H1 (cell line): ENCODE measurements at regions not wholly inside any gene's neighbourhood (a gene's known extent, or its start where the extent isn't known, plus 50 kb on each side); places are given as distances from the start of the nearest gene placed in this dataset.
"Not testable (repeated sequence)": the region's sequence is repeated elsewhere in the genome, so short reads cannot be mapped to it uniquely, and the experiment has no call there.

ENCODE experiments used
- CTCF ChIA-PET: fragments of 300-600 bp; sonication (Branson Sonifier 250); formaldehyde crosslinking; loops from one replicate; lab custom pipeline; 2021; ENCODE audit not compliant: partially characterized antibody; lab: Charles Lee
- POLR2A ChIA-PET: fragments of 300-600 bp; sonication (Branson Sonifier 250); formaldehyde crosslinking; loops from one replicate; lab custom pipeline; 2021; ENCODE audit warnings: inconsistent platforms; ENCODE audit not compliant: partially characterized antibody; lab: Charles Lee
- DNase-seq, 2 experiments: peaks; one replicate each; pipeline versions ENCODE4 v3.0.0 to v3.0.0-alpha.2; 2010 to 2022; ENCODE audit warnings: low spot score in 2 of 2, low read depth in 1 of 2, mixed read lengths in 1 of 2
- FAIRE-seq: peaks from 2 replicates; lab custom pipeline; 2011; peaks lifted over from hg19 to GRCh38; lab: Jason Lieb, UNC
- H2AFZ ChIP-seq: 2 replicates; pipeline ENCODE4 v1.8.1; 2012; ENCODE audit warnings: low read length, inconsistent platforms
- H2AK5ac ChIP-seq: 2 replicates; pipeline ENCODE4 v1.6.1; 2013; ENCODE audit warnings: low read depth, low read length
- H2BK120ac ChIP-seq: replicated peaks from 2 replicates; pipeline ENCODE3; 2013; ENCODE audit warnings: low read depth, low read length, inconsistent platforms
- H2BK12ac ChIP-seq: 2 replicates; pipeline ENCODE4 v1.6.1; 2013; ENCODE audit warnings: low read depth, low read length
- H2BK15ac ChIP-seq: 2 replicates; pipeline ENCODE4 v1.6.1; 2013; ENCODE audit warnings: low read length
- H2BK20ac ChIP-seq: 2 replicates; pipeline ENCODE4 v1.6.1; 2013; ENCODE audit warnings: low read length
- H2BK5ac ChIP-seq: 2 replicates; pipeline ENCODE4 v1.6.1; 2013; ENCODE audit warnings: low read depth, low read length
- H3K14ac ChIP-seq: 2 replicates; pipeline ENCODE4 v1.6.1; 2013; ENCODE audit warnings: inconsistent platforms; ENCODE audit not compliant: insufficient read length
- H3K18ac ChIP-seq: 2 replicates; pipeline ENCODE4 v1.6.1; 2013; ENCODE audit warnings: low read length; ENCODE audit errors: extremely low read depth
- H3K23ac ChIP-seq: 2 replicates; pipeline ENCODE4 v1.6.1; 2013; ENCODE audit warnings: inconsistent platforms; ENCODE audit not compliant: insufficient read length
- H3K23me2 ChIP-seq: 2 replicates; pipeline ENCODE4 v1.6.1; 2013; ENCODE audit warnings: low read depth, low read length
- H3K27ac ChIP-seq: 2 replicates; pipeline ENCODE4 v1.6.1; 2011; ENCODE audit warnings: low read depth, low read length, inconsistent platforms
- H3K27me3 ChIP-seq, 4 experiments: replicated peaks in 1 of 4; 1 replicate in 1 of 4; 2 replicates in 3 of 4; pipeline versions ENCODE4 v1.6.1 to v1.8.1; 2011 to 2013; ENCODE audit warnings: low read length in 3 of 4, mild to moderate bottlenecking in 3 of 4, inconsistent platforms in 2 of 4, mixed read lengths in 2 of 4, moderate library complexity in 1 of 4; ENCODE audit not compliant: control insufficient read depth in 3 of 4, insufficient read depth in 3 of 4; ENCODE audit errors: extremely low read depth in 1 of 4
- H3K36me3 ChIP-seq, 4 experiments: 2 replicates each; pipeline versions ENCODE4 v1.6.1 to v1.8.1; 2011 to 2013; ENCODE audit warnings: mild to moderate bottlenecking in 4 of 4, low read length in 3 of 4, moderate library complexity in 2 of 4, control low read depth in 1 of 4, inconsistent platforms in 1 of 4; ENCODE audit not compliant: insufficient read depth in 4 of 4, control insufficient read depth in 2 of 4
- H3K4ac ChIP-seq: replicated peaks from 2 replicates; pipeline ENCODE3; 2013; ENCODE audit warnings: low read length, low read depth, mixed read lengths, inconsistent platforms; ENCODE audit not compliant: insufficient read length
- H3K4me1 ChIP-seq, 4 experiments: replicated peaks in 1 of 4; 1 replicate in 1 of 4; 2 replicates in 3 of 4; pipeline versions ENCODE4 v1.6.1 to v1.8.1; 2011 to 2013; ENCODE audit warnings: low read length in 3 of 4, inconsistent platforms in 2 of 4, mixed read lengths in 1 of 4; ENCODE audit not compliant: insufficient read depth in 4 of 4, control insufficient read depth in 3 of 4
- H3K4me2 ChIP-seq, 2 experiments: 2 replicates each; pipeline versions ENCODE4 v1.6.1 to v1.8.1; 2011 to 2013; ENCODE audit warnings: low read depth in 2 of 2, low read length in 2 of 2, control low read depth in 1 of 2, inconsistent platforms in 1 of 2, mild to moderate bottlenecking in 1 of 2; ENCODE audit not compliant: insufficient read depth in 1 of 2
- H3K4me3 ChIP-seq, 4 experiments: fragments of 200-600, 300-600 bp in 1 of 4; sonication (generic), shearing (Covaris generic), sonication (Bioruptor Twin) in 1 of 4; 2 replicates each; pipeline versions ENCODE4 v1.5.1 to v1.8.1; 2011 to 2016; ENCODE audit warnings: low read length in 4 of 4, low read depth in 3 of 4, control low read depth in 2 of 4, inconsistent platforms in 2 of 4, mild to moderate bottlenecking in 2 of 4, mixed read lengths in 1 of 4, moderate library complexity in 1 of 4; ENCODE audit not compliant: insufficient read depth in 2 of 4; ENCODE audit errors: extremely low read depth in 1 of 4
- H3K56ac ChIP-seq: replicated peaks from 2 replicates; pipeline ENCODE3; 2013; ENCODE audit warnings: low read depth, mild to moderate bottlenecking, mixed read lengths, low read length, inconsistent platforms; ENCODE audit not compliant: insufficient read length
- H3K79me1 ChIP-seq: 2 replicates; pipeline ENCODE4 v1.6.1; 2013; ENCODE audit warnings: low read depth, low read length, control low read depth
- H3K79me2 ChIP-seq, 2 experiments: 2 replicates each; pipeline versions ENCODE4 v1.6.1 to v1.8.1; 2012 to 2013; ENCODE audit warnings: low read length in 2 of 2, mild to moderate bottlenecking in 2 of 2, inconsistent platforms in 1 of 2; ENCODE audit not compliant: insufficient read depth in 2 of 2, control insufficient read depth in 1 of 2
- H3K9ac ChIP-seq, 4 experiments: replicated peaks in 1 of 4; 1 replicate in 1 of 4; 2 replicates in 3 of 4; pipeline versions ENCODE4 v1.6.1 to v1.8.1; 2011 to 2013; ENCODE audit warnings: low read depth in 3 of 4, low read length in 3 of 4, control low read depth in 2 of 4, mild to moderate bottlenecking in 2 of 4, moderate library complexity in 2 of 4, inconsistent platforms in 1 of 4; ENCODE audit errors: extremely low read depth in 1 of 4
- H3K9me3 ChIP-seq, 2 experiments: 2 replicates each; pipeline versions ENCODE4 v1.6.1 to v1.8.1; 2012 to 2013; ENCODE audit warnings: mild to moderate bottlenecking in 2 of 2, moderate library complexity in 2 of 2, control low read depth in 1 of 2, inconsistent platforms in 1 of 2, low read depth in 1 of 2, low read length in 1 of 2, mixed read lengths in 1 of 2; ENCODE audit not compliant: insufficient read depth in 2 of 2
- H4K20me1 ChIP-seq, 2 experiments: replicated peaks in 1 of 2; 2 replicates each; pipeline versions ENCODE3 to v1.8.1; 2011 to 2013; ENCODE audit warnings: inconsistent platforms in 2 of 2, low read length in 2 of 2, mild to moderate bottlenecking in 1 of 2; ENCODE audit not compliant: insufficient read depth in 2 of 2, control insufficient read depth in 1 of 2
- H4K5ac ChIP-seq: 2 replicates; pipeline ENCODE4 v1.6.1; 2013; ENCODE audit warnings: low read length, low read depth, mixed read lengths, inconsistent platforms; ENCODE audit not compliant: insufficient read length
- H4K8ac ChIP-seq: 2 replicates; pipeline ENCODE4 v1.8.0; 2013; ENCODE audit warnings: mild to moderate bottlenecking, moderate library complexity, low read length, inconsistent platforms; ENCODE audit not compliant: insufficient read depth; ENCODE audit errors: extremely low read depth
- H4K91ac ChIP-seq: replicated peaks from 2 replicates; pipeline ENCODE3; 2013; ENCODE audit warnings: low read length, mixed read lengths, inconsistent platforms; ENCODE audit not compliant: insufficient read length
- WGBS, 2 experiments: shearing (Covaris generic) in 1 of 2; methylation state at CpG; one replicate each; pipeline versions ENCODE4 v1.1.6 to v1.1.7; 2013 to 2015; ENCODE audit warnings: low lambda C conversion rate in 2 of 2, mixed read lengths in 2 of 2, inconsistent platforms in 1 of 2, low coverage in 1 of 2, missing lambda C conversion rate in 1 of 2; ENCODE audit not compliant: insufficient replicate concordance in 2 of 2, insufficient coverage in 1 of 2, insufficient read length in 1 of 2; ENCODE audit errors: extremely low coverage in 1 of 2, missing lambda C conversion rate in 1 of 2; 5-methylcytosine and 5-hydroxymethylcytosine counted together

- H2BK15ac ChIP-seq, H3K27me3 ChIP-seq, FAIRE-seq, CTCF ChIA-PET, H3K23ac ChIP-seq, H2BK5ac ChIP-seq, H4K8ac ChIP-seq, POLR2A ChIA-PET, H3K14ac ChIP-seq, H3K4me1 ChIP-seq, H3K9me3 ChIP-seq, H3K23me2 ChIP-seq, H3K56ac ChIP-seq, H3K4me2 ChIP-seq, H3K36me3 ChIP-seq, H2BK12ac ChIP-seq, H2AK5ac ChIP-seq, H4K91ac ChIP-seq, H3K4me3 ChIP-seq, H3K79me1 ChIP-seq, H3K27ac ChIP-seq, DNase-seq, H4K20me1 ChIP-seq, H3K18ac ChIP-seq, H4K5ac ChIP-seq, H3K79me2 ChIP-seq, H2BK120ac ChIP-seq, H3K4ac ChIP-seq, H3K9ac ChIP-seq, H2AFZ ChIP-seq, H2BK20ac ChIP-seq: not testable (repeated sequence)
- WGBS, 2 experiments: no CpG with 5 or more reads among the region's 8 CpGs
Measured at GRCh38 chr9:38945929-38946570, 226.1 kb upstream of the FAM240B start.

GRCh38 chr9:38944881-38945449 is 225.0 kb upstream of the FAM240B start:
- H3K27ac ChIP-seq: not testable (repeated sequence)

More at GRCh38 chr9:38944881-38945449, 225.0 kb upstream of the FAM240B start:
- H3K56ac ChIP-seq, H3K23me2 ChIP-seq, H3K9ac ChIP-seq, CTCF ChIA-PET, H3K14ac ChIP-seq, H3K4me1 ChIP-seq, H2BK120ac ChIP-seq, H4K5ac ChIP-seq, H2BK12ac ChIP-seq, H4K20me1 ChIP-seq, H3K18ac ChIP-seq, POLR2A ChIA-PET, H4K8ac ChIP-seq, H2BK5ac ChIP-seq, H3K4me3 ChIP-seq, DNase-seq, H3K4me2 ChIP-seq, H3K27me3 ChIP-seq, H2BK20ac ChIP-seq, H3K9me3 ChIP-seq, H3K36me3 ChIP-seq, H2BK15ac ChIP-seq, H3K4ac ChIP-seq, H4K91ac ChIP-seq, H2AFZ ChIP-seq, H3K79me1 ChIP-seq, FAIRE-seq, H3K79me2 ChIP-seq, H3K23ac ChIP-seq, H2AK5ac ChIP-seq: not testable (repeated sequence)
- whole genome bisulfite sequencing, 2 experiments: no CpG with 5 or more reads among the region's 4 CpGs
